ENCODE measurements at regions not wholly inside any gene's neighbourhood (a gene's known extent, or its start where the extent isn't known, plus 50 kb on each side); places are given as distances from the start of the nearest gene placed in this dataset.
A peak's percentile ranks its signal among the peaks of the same experiment; 100 is the strongest.
"Not testable (repeated sequence)": the region's sequence is repeated elsewhere in the genome, so short reads cannot be mapped to it uniquely, and the experiment has no call there.

DNA sequence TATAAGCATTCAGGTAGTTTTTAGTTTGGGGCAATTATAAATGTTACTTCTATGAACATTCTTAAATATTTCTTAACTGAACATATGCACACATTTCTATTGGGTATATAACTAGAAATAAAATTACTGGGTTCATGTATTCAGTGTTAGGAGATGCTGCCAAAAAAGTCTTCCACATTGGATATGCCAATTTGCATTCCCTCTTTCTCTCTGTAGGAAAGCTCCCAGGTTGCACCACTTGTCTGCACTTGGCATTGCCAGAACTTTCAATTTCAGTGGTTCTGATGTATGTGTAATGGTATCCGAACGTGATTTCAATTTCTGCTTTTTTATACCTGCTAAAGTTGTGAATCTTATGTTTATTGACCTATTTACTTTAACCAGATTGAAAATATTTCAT, 972.1 kb upstream of the PRR20A start:
- H3K4me3 ChIP-seq = no peak overlapping the region
- no peak overlapping the region for H3K9ac ChIP-seq (ENCODE audit: insufficient read depth in 1 of 2, low read length in 2 of 2)
- no peaks in the 10 kb centered on the region for H3K4me1 ChIP-seq (ENCODE audit: control insufficient read depth in 5 of 5, insufficient read depth in 5 of 5, low read length in 5 of 5)
- H3K9me3 ChIP-seq (ENCODE audit: control insufficient read depth in 4 of 4, insufficient read depth in 3 of 4, low read length in 3 of 4) = no peaks in the 10 kb centered on the region
- no peak overlapping the region for H3K27ac ChIP-seq (ENCODE audit: low read depth in 1 of 2, low read length in 1 of 2)
- DNase-seq (no peak), ATAC-seq (ENCODE audit: insufficient read depth, low FRiP score) (no peak)
- WGBS, 2 donors = 88 to 90% methylated on average over 2 of the region's 2 CpGs
- H3K36me3 ChIP-seq (ENCODE audit: control insufficient read depth in 4 of 4, insufficient read depth in 4 of 4, low read length in 4 of 4) = no peaks in the 10 kb centered on the region
- no peaks in the 10 kb centered on the region for H3K27me3 ChIP-seq (ENCODE audit: control insufficient read depth in 3 of 3, insufficient read depth in 3 of 3, low read length in 2 of 3)
- TF ChIP-seq, protein P1, sequence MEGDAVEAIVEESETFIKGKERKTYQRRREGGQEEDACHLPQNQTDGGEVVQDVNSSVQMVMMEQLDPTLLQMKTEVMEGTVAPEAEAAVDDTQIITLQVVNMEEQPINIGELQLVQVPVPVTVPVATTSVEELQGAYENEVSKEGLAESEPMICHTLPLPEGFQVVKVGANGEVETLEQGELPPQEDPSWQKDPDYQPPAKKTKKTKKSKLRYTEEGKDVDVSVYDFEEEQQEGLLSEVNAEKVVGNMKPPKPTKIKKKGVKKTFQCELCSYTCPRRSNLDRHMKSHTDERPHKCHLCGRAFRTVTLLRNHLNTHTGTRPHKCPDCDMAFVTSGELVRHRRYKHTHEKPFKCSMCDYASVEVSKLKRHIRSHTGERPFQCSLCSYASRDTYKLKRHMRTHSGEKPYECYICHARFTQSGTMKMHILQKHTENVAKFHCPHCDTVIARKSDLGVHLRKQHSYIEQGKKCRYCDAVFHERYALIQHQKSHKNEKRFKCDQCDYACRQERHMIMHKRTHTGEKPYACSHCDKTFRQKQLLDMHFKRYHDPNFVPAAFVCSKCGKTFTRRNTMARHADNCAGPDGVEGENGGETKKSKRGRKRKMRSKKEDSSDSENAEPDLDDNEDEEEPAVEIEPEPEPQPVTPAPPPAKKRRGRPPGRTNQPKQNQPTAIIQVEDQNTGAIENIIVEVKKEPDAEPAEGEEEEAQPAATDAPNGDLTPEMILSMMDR (IDR thresholded peaks at IDR 0.05; ENCODE audit: control extremely low read depth, extremely low read depth) = no peak

DNA sequence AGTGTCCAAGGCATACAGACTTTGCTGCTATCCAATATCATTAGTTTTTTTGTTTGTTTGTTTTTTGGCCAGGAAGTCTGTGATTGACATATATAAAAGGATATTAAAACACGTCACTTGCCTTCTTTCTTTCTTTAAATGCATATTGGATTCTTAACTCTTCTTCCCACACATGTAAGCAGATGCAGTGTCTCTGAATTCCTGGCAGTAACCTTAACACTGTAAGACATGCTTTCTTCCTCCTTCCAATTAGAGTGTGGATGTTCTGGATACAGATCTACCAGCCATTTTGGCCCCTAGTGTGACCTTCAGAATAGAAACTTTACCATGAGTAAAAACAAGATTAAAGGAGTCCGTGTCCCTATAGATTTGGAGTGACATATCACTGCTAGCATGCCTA, 967.4 kb upstream of the PRR20A start:
- DNase-seq (peak in 1 of 3 donors; percentile 2), ATAC-seq (ENCODE audit: insufficient read depth, low FRiP score) (no peak)
- no peak overlapping the region for H3K4me3 ChIP-seq
- TF ChIP-seq, protein P1 (IDR thresholded peaks at IDR 0.05; ENCODE audit: control extremely low read depth, extremely low read depth) = no peak
- H3K9me3 ChIP-seq (ENCODE audit: control insufficient read depth in 4 of 4, insufficient read depth in 3 of 4, low read length in 3 of 4) = peaks cover 0 to 3% (median 0%) of the 10 kb centered on the region in 4 donors
- no peaks in the 10 kb centered on the region for H3K27me3 ChIP-seq (ENCODE audit: control insufficient read depth in 3 of 3, insufficient read depth in 3 of 3, low read length in 2 of 3)
- no peaks in the 10 kb centered on the region for H3K4me1 ChIP-seq (ENCODE audit: control insufficient read depth in 5 of 5, insufficient read depth in 5 of 5, low read length in 5 of 5)
- no peak overlapping the region for H3K27ac ChIP-seq (ENCODE audit: low read depth in 1 of 2, low read length in 1 of 2)
- no peak overlapping the region for H3K9ac ChIP-seq (ENCODE audit: insufficient read depth in 1 of 2, low read length in 2 of 2)
- H3K36me3 ChIP-seq (ENCODE audit: control insufficient read depth in 4 of 4, insufficient read depth in 4 of 4, low read length in 4 of 4) = no peaks in the 10 kb centered on the region
- 52 to 68% methylated on average over 2 of the region's 2 CpGs for WGBS, 2 donors

GRCh38 chr13:56182598-56182997, 958.1 kb upstream of the PRR20A start:
- TF ChIP-seq, protein P1 (IDR thresholded peaks at IDR 0.05; ENCODE audit: control extremely low read depth, extremely low read depth) = no peak
- DNase-seq = no peak
- no peaks in the 10 kb centered on the region for H3K36me3 ChIP-seq (ENCODE audit: control insufficient read depth in 4 of 4, insufficient read depth in 4 of 4, low read length in 4 of 4)
- ATAC-seq (ENCODE audit: insufficient read depth, low FRiP score) = no peak
- H3K27ac ChIP-seq (ENCODE audit: low read depth in 1 of 2, low read length in 1 of 2) = no peak overlapping the region
- WGBS, 2 donors = 87% methylated on average over 3 of the region's 3 CpGs
- no peak overlapping the region for H3K9ac ChIP-seq (ENCODE audit: insufficient read depth in 1 of 2, low read length in 2 of 2)
- peaks cover 0 to 5% (median 3%) of the 10 kb centered on the region in 4 donors for H3K9me3 ChIP-seq (ENCODE audit: control insufficient read depth in 4 of 4, insufficient read depth in 3 of 4, low read length in 3 of 4)
- H3K4me1 ChIP-seq (ENCODE audit: control insufficient read depth in 5 of 5, insufficient read depth in 5 of 5, low read length in 5 of 5) = no peaks in the 10 kb centered on the region
- no peak overlapping the region for H3K4me3 ChIP-seq
- H3K27me3 ChIP-seq (ENCODE audit: control insufficient read depth in 3 of 3, insufficient read depth in 3 of 3, low read length in 2 of 3) = no peaks in the 10 kb centered on the region

DNA sequence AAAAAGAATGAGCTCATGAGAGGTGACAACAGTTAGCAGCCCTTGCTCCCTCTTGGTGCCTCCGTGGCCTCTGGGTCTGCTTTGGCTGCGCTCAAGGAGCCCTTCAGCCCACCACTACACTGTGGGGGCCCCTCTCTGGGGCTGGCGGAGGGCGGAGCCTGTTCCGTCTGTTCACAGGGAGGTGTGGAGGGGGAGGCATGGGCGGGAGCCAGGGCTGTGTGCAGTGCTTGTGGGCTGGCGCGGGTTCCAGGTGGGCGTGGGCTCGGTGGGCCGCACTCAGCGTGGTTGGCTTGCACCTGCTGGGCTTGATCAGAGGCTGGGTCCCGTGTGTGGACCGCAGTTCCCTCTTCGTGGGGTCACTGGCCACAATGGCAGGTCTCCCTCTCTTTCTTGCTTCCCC, 953.4 kb upstream of the PRR20A start:
- Histone ChIP-seq H3K9me3 (ENCODE audit: control insufficient read depth in 4 of 4, insufficient read depth in 3 of 4, low read length in 3 of 4) (peaks cover 0 to 3% (median 0%) of the 10 kb centered on the region in 4 donors), H3K27me3 (ENCODE audit: control insufficient read depth in 3 of 3, insufficient read depth in 3 of 3, low read length in 2 of 3) (no peaks in the 10 kb centered on the region), H3K4me3 (no peak overlapping the region), H3K9ac (ENCODE audit: insufficient read depth in 1 of 2, low read length in 2 of 2) (no peak overlapping the region), H3K4me1 (ENCODE audit: control insufficient read depth in 5 of 5, insufficient read depth in 5 of 5, low read length in 5 of 5) (peaks cover 0 to 4% (median 0%) of the 10 kb centered on the region in 5 donors), H3K36me3 (ENCODE audit: control insufficient read depth in 4 of 4, insufficient read depth in 4 of 4, low read length in 4 of 4) (no peaks in the 10 kb centered on the region), H3K27ac (ENCODE audit: low read depth in 1 of 2, low read length in 1 of 2) (no peak overlapping the region)
- DNase-seq (no peak), ATAC-seq (ENCODE audit: insufficient read depth, low FRiP score) (no peak)
- TF ChIP-seq, protein P1 (IDR thresholded peaks at IDR 0.05; ENCODE audit: control extremely low read depth, extremely low read depth) = no peak
- WGBS, 2 donors = 91 to 93% methylated on average over 15 of the region's 15 CpGs

GRCh38 chr13:56188582-56188981, 952.1 kb upstream of the PRR20A start:
- H3K27me3 ChIP-seq (ENCODE audit: control insufficient read depth in 3 of 3, insufficient read depth in 3 of 3, low read length in 2 of 3); H3K36me3 ChIP-seq (ENCODE audit: control insufficient read depth in 4 of 4, insufficient read depth in 4 of 4, low read length in 4 of 4); ATAC-seq (ENCODE audit: insufficient read depth, low FRiP score); DNase-seq; H3K9ac ChIP-seq (ENCODE audit: insufficient read depth in 1 of 2, low read length in 2 of 2); H3K4me3 ChIP-seq; H3K27ac ChIP-seq (ENCODE audit: low read depth in 1 of 2, low read length in 1 of 2); H3K4me1 ChIP-seq (ENCODE audit: control insufficient read depth in 5 of 5, insufficient read depth in 5 of 5, low read length in 5 of 5); H3K9me3 ChIP-seq (ENCODE audit: control insufficient read depth in 4 of 4, insufficient read depth in 3 of 4, low read length in 3 of 4): not testable (repeated sequence)
- WGBS, 2 donors = 93 to 95% methylated on average over 6 of the region's 6 CpGs

Data from lung (tissue), 11 donors.